Renal cortical epithelial cell (primary cell): ENCODE measurements at regions not wholly inside any gene's neighbourhood (a gene's known extent, or its start where the extent isn't known, plus 50 kb on each side); places are given as distances from the start of the nearest gene placed in this dataset.

Source experiments
- DNase-seq: peaks from one replicate; pipeline ENCODE4 v3.0.0-alpha.2; 2011; ENCODE audit warnings: low read depth

DNA sequence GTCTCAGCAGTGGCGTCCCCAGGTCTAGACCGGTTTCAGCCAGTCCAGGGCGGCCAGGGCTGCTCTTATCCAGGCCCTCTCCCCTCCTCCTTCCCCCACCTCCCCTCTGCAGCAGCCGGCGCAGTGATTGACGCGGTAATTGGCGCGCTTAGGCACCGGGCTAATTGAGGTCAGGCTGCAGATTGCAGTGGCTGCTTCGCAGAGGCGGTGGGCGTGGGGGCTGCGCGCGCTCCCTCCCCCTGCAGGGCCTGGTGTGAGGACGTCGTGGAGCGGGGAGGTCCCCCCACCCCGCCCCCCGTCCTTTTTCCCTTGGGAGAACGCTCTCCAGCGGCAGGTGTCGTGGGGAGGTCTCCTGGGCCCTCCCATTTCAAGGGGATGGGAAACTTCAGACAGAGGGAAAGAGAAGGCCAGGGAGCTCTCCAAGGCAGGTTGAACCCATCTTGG lies 70.4 kb upstream of the BLCAP start:
- no peak for DNase-seq

DNA sequence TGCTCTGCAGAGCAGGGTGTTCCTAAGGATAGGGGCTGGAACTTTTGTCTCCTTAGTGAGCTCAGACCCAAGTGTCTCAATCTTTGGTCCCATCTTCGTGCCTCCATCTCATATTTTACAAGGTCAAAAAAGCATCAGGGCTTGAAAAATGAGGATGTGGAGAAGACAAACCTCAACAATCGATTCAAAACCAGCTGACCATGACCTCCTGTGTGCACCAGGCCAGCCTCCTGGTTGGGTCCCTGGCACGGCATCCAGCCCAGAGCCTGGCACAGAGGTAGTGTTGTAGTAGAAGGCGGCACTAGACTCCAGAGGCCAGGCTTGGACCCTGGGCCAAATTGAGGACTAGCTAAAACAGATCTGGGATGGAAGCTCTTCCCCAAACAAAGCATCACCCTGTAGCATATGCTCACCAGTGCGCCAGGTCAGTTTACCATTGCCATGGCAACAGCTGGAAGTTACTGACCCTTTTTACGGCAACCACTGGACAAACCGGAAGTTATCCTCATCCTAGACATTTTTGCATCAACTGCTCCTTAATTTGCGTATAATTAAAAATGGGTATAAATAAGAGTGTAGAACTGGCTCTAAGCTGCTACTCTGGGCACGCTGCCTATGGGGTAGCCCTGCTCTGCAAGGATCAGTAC lies 69.3 kb upstream of the BLCAP start:
- no peak for DNase-seq

GRCh38 chr20:37596168-37596567 lies 68.5 kb upstream of the BLCAP start:
- no peak for DNase-seq

- DNase-seq, result no peak
These were observed 66.0 kb upstream of the BLCAP start for GRCh38 chr20:37593710-37594109.

DNA sequence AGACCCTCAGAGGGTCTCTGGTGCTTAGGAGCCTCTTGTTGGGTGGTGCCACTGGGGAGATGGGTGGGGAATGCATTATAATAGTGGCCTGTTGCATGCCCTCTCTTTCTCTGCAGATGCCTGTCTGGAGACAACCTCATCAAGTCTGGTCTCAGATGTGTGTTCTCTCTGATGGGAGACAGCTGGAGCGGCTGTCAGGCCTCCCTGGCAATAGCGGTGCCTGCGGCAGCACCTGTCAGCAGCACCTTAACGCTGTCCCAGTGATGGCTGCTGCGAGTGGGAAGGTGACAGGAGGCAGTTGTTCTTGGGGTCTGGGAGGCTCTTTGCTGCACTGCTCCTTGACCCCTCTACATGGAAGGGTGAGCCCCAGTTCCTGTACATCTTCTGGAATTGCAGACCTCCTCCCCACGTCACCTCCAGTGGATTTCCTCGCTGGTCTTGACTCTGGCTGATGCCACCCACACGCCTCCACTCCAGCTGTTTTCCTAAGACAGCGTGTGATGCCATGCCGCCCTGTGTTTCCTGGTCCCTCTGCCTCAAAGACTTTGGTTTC lies 63.3 kb upstream of the BLCAP start:
- DNase-seq, result no peak

- no peak for DNase-seq
These were observed 58.4 kb upstream of the BLCAP start for GRCh38 chr20:37586078-37586477.

DNA sequence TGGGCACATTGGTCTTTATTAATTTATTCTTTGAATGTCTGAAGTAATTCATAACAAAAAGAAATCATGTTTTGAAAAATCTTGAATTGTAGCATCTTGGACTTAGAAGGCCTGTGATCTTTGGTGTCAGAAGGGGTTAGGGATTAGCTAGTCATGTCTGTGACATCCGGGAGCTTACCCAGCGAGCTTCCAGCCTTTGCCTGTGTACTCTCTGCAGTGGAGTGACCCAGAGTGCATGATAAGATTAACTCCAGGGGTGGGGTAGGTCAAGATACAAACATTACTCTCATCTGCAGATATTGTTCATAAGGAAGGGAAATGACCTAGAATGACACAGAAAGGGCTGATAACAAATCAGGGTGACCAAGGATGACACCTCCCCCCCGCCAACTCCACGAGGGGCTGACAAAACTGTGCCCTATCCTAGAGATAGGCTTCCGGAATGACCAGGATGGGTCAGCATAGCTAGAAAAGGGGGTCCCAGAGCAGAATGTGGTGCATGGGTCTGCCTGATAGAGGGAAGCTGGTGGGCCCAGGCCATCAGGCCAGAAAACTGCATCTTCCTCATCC lies 56.6 kb upstream of the BLCAP start:
- no peak for DNase-seq

DNA sequence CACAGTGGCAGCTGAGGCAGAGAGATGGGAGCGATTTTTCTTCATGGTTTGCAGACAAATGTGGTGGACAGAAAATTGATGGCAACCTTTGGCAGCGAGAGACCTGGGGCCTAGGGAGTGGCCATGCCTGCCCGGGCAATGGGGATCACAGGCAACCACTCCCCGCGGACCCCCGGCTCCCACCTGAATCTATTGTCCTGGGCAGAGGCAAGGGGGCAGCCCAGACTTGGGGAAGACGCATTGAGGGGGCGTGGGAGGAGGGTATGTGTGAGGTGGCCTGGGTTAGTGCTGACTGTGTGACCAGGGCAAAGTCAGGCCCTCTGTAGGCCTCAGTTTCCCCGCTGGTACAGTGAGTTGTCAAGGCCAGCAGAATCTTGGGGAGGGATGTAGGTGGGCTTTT lies 53.6 kb upstream of the BLCAP start:
- DNase-seq, result no peak

- no peak for DNase-seq
These were observed 52.4 kb upstream of the BLCAP start for GRCh38 chr20:37580069-37580468.

GRCh38 chr20:37579106-37579505 lies 51.4 kb upstream of the BLCAP start:
- DNase-seq, result no peak

- DNase-seq, result no peak
These were observed 50.3 kb upstream of the BLCAP start for GRCh38 chr20:37577981-37578380.
